ENCODE measurements at regions not wholly inside any gene's neighbourhood (a gene's known extent, or its start where the extent isn't known, plus 50 kb on each side); places are given as distances from the start of the nearest gene placed in this dataset.

GRCh38 chr5:56587381-56588130 lies 227.8 kb upstream of the MAP3K1 start:
- no peak overlapping the region for H3K4me3 ChIP-seq (replicated peaks in 1 of 2; ENCODE audit: low read depth in 2 of 2, low read length in 2 of 2)
- no peak for TF ChIP-seq CTCF (IDR thresholded peaks at IDR 0.05; ENCODE audit: low read depth, low read length)
- no peak for DNase-seq (ENCODE audit: low read depth in 2 of 2)

DNA sequence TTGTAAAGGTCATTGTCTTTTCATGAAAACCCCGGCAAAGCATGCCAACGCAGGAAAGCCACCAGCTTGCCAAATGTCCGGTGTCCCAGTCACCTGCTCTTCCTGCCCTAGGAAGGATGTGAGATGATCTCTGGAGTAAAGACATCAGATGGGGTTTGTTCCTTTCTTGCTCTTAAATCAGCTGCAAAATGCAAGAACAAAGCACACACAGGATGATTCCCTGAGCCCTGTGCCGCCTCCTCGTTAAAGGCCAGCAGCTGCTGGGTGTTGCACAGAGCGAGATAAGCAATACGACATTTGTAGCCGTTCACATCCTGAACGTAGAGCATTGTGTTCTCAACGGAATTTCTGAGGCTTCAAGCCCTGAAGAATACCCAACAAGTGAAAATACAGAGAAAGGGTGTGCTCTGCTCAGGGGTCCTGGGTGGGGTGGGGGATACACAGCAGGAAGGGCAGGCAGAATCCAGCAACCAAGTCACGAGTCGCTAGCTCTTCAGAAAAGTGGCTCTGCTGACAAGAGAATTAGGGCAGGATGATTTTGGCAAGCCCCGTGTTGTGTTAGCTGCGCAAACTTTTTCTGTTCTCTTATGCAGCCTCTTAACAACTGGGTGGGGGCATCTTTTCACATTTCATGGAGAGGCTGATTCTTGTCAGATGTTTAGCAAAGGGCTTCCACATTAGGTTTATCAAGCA lies 229.2 kb upstream of the MAP3K1 start:
- H3K4me3 ChIP-seq (replicated peaks in 1 of 2; ENCODE audit: low read depth in 2 of 2, low read length in 2 of 2) = no peak overlapping the region
- DNase-seq (ENCODE audit: low read depth in 2 of 2) = peak; percentile 27 to 60
- TF ChIP-seq CTCF (IDR thresholded peaks at IDR 0.05; ENCODE audit: low read depth, low read length) = no peak

- DNase-seq (ENCODE audit: low read depth in 2 of 2) = peak in 1 of 2 donors; percentile 46
- H3K4me3 ChIP-seq (replicated peaks in 1 of 2; ENCODE audit: low read depth in 2 of 2, low read length in 2 of 2) = no peak overlapping the region
These were observed 229.9 kb upstream of the MAP3K1 start for GRCh38 chr5:56585461-56585860.

GRCh38 chr5:56581426-56581825 lies 233.9 kb upstream of the MAP3K1 start:
- no peak for TF ChIP-seq CTCF (IDR thresholded peaks at IDR 0.05; ENCODE audit: low read depth, low read length)
- no peak for DNase-seq (ENCODE audit: low read depth in 2 of 2)

More at GRCh38 chr5:56585461-56585860, 229.9 kb upstream of the MAP3K1 start:
- TF ChIP-seq CTCF (IDR thresholded peaks at IDR 0.05; ENCODE audit: low read depth, low read length) = no peak

GRCh38 chr5:56580864-56581263 lies 234.5 kb upstream of the MAP3K1 start:
- no peak overlapping the region for H3K4me3 ChIP-seq (replicated peaks in 1 of 2; ENCODE audit: low read depth in 2 of 2, low read length in 2 of 2)
- no peak for TF ChIP-seq CTCF (IDR thresholded peaks at IDR 0.05; ENCODE audit: low read depth, low read length)
- no peak for DNase-seq (ENCODE audit: low read depth in 2 of 2)

More at GRCh38 chr5:56581426-56581825, 233.9 kb upstream of the MAP3K1 start:
- no peak overlapping the region for H3K4me3 ChIP-seq (replicated peaks in 1 of 2; ENCODE audit: low read depth in 2 of 2, low read length in 2 of 2)

DNA sequence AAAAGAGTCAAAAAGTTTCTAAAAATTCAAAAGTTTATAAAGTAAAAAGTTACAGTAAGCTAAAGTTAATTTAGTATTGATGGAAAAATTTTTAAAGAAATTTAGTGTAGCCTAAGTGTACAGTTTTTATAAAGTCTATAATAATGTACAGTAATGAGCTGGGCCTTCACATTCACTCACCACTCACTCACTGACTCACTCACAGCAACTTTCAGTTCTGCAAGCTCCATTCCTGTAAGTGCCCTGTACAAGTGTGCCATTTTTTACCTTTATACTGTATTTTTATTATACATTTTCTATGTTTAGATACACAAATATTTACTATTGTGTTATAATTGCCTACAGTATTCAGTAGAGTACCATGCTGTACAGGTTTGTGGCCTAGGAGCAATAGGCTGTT lies 239.5 kb upstream of the MAP3K1 start:
- no peak overlapping the region for H3K4me3 ChIP-seq (replicated peaks in 1 of 2; ENCODE audit: low read depth in 2 of 2, low read length in 2 of 2)
- no peak for TF ChIP-seq CTCF (IDR thresholded peaks at IDR 0.05; ENCODE audit: low read depth, low read length)
- no peak for DNase-seq (ENCODE audit: low read depth in 2 of 2)
